GM10248 (cell line): ENCODE measurements at regions not wholly inside any gene's neighbourhood (a gene's known extent, or its start where the extent isn't known, plus 50 kb on each side); places are given as distances from the start of the nearest gene placed in this dataset.

Experiments used
- CTCF ChIA-PET: fragments of 300-600 bp; sonication (Branson Sonifier 250); formaldehyde crosslinking; extraction: SDS; loops from one replicate; lab custom pipeline; 2021; ENCODE audit warnings: antibody characterized with exemption; lab: Yijun Ruan, JAX
- POLR2A ChIA-PET: fragments of 350-650 bp; sonication (Branson Sonifier 250); formaldehyde crosslinking; extraction: SDS; loops from one replicate; lab custom pipeline; 2020; ENCODE audit warnings: antibody characterized with exemption; lab: Yijun Ruan, JAX
- DNase-seq: peaks from one replicate; pipeline ENCODE4 v3.0.0; 2012; ENCODE audit errors: extremely low spot score
- CTCF ChIP-seq: IDR thresholded peaks from 2 replicates; pipeline ENCODE4 v1.5.1; 2012; ENCODE audit warnings: mild to moderate bottlenecking, low read depth; ENCODE audit errors: extremely low read depth, missing control alignments, control extremely low read depth

GRCh38 chr4:187479511-187479910, 516.1 kb upstream of the ZFP42 start:
- no peak for TF ChIP-seq CTCF
- ChIA-PET POLR2A (no interaction called here), CTCF (interaction anchor here (3.8 kb wide), 1 partner anchor 11 kb away, joined by 15 read pairs; no protein-coding TSS in a partner anchor)
- DNase-seq, result no peak

- ChIA-PET POLR2A (no interaction called here), CTCF (interaction anchor here (3.8 kb wide), 1 partner anchor 12 kb away, joined by 15 read pairs; no protein-coding TSS in a partner anchor)
- TF ChIP-seq CTCF, result no peak
- no peak for DNase-seq
Measured at GRCh38 chr4:187480146-187481145, 515.1 kb upstream of the ZFP42 start.

GRCh38 chr4:187484186-187484585, 511.4 kb upstream of the ZFP42 start:
- TF ChIP-seq CTCF, result no peak
- DNase-seq, result no peak
- ChIA-PET POLR2A (no interaction called here), CTCF (no interaction called here)

- CTCF ChIA-PET, result no interaction called here
- POLR2A ChIA-PET, result no interaction called here
- no peak for DNase-seq
- TF ChIP-seq CTCF, result no peak
Measured at GRCh38 chr4:187485676-187486075, 509.9 kb upstream of the ZFP42 start.

- POLR2A ChIA-PET, result no interaction called here
- CTCF ChIA-PET, result no interaction called here
- TF ChIP-seq CTCF, result no peak
- no peak for DNase-seq
Measured at GRCh38 chr4:187491286-187491685, 504.3 kb upstream of the ZFP42 start.

GRCh38 chr4:187491959-187492358, 503.6 kb upstream of the ZFP42 start:
- ChIA-PET CTCF (no interaction called here), POLR2A (no interaction called here)
- TF ChIP-seq CTCF, result no peak

More at GRCh38 chr4:187491959-187492358, 503.6 kb upstream of the ZFP42 start:
- DNase-seq, result no peak
